ENCODE measurements at regions not wholly inside any gene's neighbourhood (a gene's known extent, or its start where the extent isn't known, plus 50 kb on each side); places are given as distances from the start of the nearest gene placed in this dataset.

DNA sequence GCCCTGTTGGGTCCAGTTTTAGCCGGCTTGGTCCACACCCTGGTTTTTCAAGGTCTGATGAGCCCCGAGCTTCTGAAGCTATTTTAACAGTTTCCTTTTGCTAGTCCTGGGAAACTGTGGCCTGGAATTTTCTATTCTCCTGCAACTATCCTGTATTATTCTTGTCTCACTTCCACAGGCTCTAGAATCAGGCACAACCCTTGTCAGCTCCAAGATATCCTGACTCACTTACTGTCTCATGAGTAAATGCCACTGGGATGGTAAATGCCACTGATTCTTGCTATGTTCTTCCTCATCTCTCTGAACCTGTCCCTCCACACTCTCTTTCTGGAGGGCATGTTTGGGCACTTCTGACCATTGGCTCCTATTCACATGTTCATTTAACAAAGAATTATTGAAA is 611.5 kb upstream of the IGFBP3 start:
- TF ChIP-seq, protein P1, sequence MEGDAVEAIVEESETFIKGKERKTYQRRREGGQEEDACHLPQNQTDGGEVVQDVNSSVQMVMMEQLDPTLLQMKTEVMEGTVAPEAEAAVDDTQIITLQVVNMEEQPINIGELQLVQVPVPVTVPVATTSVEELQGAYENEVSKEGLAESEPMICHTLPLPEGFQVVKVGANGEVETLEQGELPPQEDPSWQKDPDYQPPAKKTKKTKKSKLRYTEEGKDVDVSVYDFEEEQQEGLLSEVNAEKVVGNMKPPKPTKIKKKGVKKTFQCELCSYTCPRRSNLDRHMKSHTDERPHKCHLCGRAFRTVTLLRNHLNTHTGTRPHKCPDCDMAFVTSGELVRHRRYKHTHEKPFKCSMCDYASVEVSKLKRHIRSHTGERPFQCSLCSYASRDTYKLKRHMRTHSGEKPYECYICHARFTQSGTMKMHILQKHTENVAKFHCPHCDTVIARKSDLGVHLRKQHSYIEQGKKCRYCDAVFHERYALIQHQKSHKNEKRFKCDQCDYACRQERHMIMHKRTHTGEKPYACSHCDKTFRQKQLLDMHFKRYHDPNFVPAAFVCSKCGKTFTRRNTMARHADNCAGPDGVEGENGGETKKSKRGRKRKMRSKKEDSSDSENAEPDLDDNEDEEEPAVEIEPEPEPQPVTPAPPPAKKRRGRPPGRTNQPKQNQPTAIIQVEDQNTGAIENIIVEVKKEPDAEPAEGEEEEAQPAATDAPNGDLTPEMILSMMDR (conservative IDR thresholded peaks at IDR 0.05; ENCODE audit: low read length) = no peak
- TF ChIP-seq EZH2phosphoT487 (IDR thresholded peaks at IDR 0.05; ENCODE audit: borderline replicate concordance) = no peak
